OCI-LY3 (cell line): ENCODE measurements at regions not wholly inside any gene's neighbourhood (a gene's known extent, or its start where the extent isn't known, plus 50 kb on each side); places are given as distances from the start of the nearest gene placed in this dataset.

Experiments used
- H2AFZ ChIP-seq: fragments of 200-600, 300-600 bp; shearing (Covaris generic); 2 replicates; pipeline ENCODE4 v1.6.0; 2014; ENCODE audit warnings: antibody characterized with exemption, low read depth, low read length
- H3K27ac ChIP-seq: fragments of 200-600, 300-600 bp; sonication (generic); 2 replicates; pipeline ENCODE4 v1.5.1; 2014; ENCODE audit warnings: mild to moderate bottlenecking, low read length, moderate library complexity, mixed read lengths
- H3K27me3 ChIP-seq: fragments of 200-600, 300-600 bp; sonication (generic); 2 replicates; pipeline ENCODE4 v1.6.1; 2014; ENCODE audit warnings: low read depth, low read length, mixed read lengths
- H3K36me3 ChIP-seq: fragments of 200-600, 300-600 bp; sonication (generic); replicated peaks from 2 replicates; pipeline ENCODE3; 2014; ENCODE audit warnings: low read depth, low read length, mixed read lengths
- H3K4me1 ChIP-seq: fragments of 300-600, 200-600 bp; sonication (generic); 2 replicates; pipeline ENCODE4 v1.6.1; 2014; ENCODE audit warnings: low read length, mixed read lengths
- H3K4me2 ChIP-seq: fragments of 200-600, 300-600 bp; sonication (generic); 2 replicates; pipeline ENCODE4 v1.6.1; 2014; ENCODE audit warnings: low read length, mixed read lengths
- H3K4me3 ChIP-seq: fragments of 300-600, 200-600 bp; sonication (generic); 2 replicates; pipeline ENCODE4 v1.5.1; 2014; ENCODE audit warnings: antibody characterized with exemption, mild to moderate bottlenecking, low read length, moderate library complexity
- H3K79me2 ChIP-seq: fragments of 300-600, 200-600 bp; shearing (Covaris generic); 2 replicates; pipeline ENCODE4 v1.6.1; 2014; ENCODE audit warnings: mild to moderate bottlenecking, low read length, mixed read lengths
- H3K9ac ChIP-seq: fragments of 300-600, 200-600 bp; shearing (Covaris generic); 2 replicates; pipeline ENCODE4 v1.6.0; 2014; ENCODE audit warnings: mild to moderate bottlenecking, low read length, moderate library complexity
- H3K9me3 ChIP-seq: fragments of 200-600, 300-600 bp; shearing (Covaris generic); 2 replicates; pipeline ENCODE4 v1.6.1; 2014; ENCODE audit warnings: low read length, mixed read lengths; ENCODE audit not compliant: insufficient read depth
- H4K20me1 ChIP-seq: fragments of 200-600, 300-600 bp; sonication (generic); 2 replicates; pipeline ENCODE4 v1.6.1; 2016; ENCODE audit warnings: low read length, mixed read lengths; ENCODE audit not compliant: insufficient read depth
- CTCF ChIP-seq: fragments of 200-600, 300-600 bp; sonication (generic); IDR thresholded peaks from 2 replicates; pipeline ENCODE4 v1.5.1; 2014; ENCODE audit warnings: antibody characterized with exemption, low read length, low read depth
- EZH2phosphoT487 ChIP-seq: fragments of 200-600 bp; shearing (Covaris generic); IDR thresholded peaks from 2 replicates; pipeline ENCODE4 v1.6.1; 2018; ENCODE audit warnings: antibody characterized with exemption, mixed run types, low read depth

GRCh38 chr2:226030369-226030768 is 630.9 kb downstream of the NYAP2 start:
- TF ChIP-seq CTCF (no peak), EZH2phosphoT487 (no peak)
- Histone ChIP-seq H3K9me3 (no peaks in the 10 kb centered on the region), H3K79me2 (no peaks in the 10 kb centered on the region), H4K20me1 (no peaks in the 10 kb centered on the region), H3K4me2 (no peak overlapping the region), H2AFZ (no peak overlapping the region), H3K4me1 (no peaks in the 10 kb centered on the region), H3K36me3 (no peaks in the 10 kb centered on the region), H3K4me3 (no peak overlapping the region), H3K9ac (no peak overlapping the region), H3K27me3 (no peaks in the 10 kb centered on the region), H3K27ac (no peak overlapping the region)

GRCh38 chr2:226023946-226024345 is 624.4 kb downstream of the NYAP2 start:
- no peaks in the 10 kb centered on the region for H3K4me1 ChIP-seq
- H3K79me2 ChIP-seq, result no peaks in the 10 kb centered on the region
- H2AFZ ChIP-seq, result no peak overlapping the region
- H3K27ac ChIP-seq, result no peak overlapping the region
- H3K4me3 ChIP-seq, result no peak overlapping the region
- H3K9me3 ChIP-seq, result no peaks in the 10 kb centered on the region
- no peaks in the 10 kb centered on the region for H4K20me1 ChIP-seq
- H3K9ac ChIP-seq, result no peak overlapping the region
- no peak overlapping the region for H3K4me2 ChIP-seq
- TF ChIP-seq CTCF (no peak), EZH2phosphoT487 (no peak)
- no peaks in the 10 kb centered on the region for H3K36me3 ChIP-seq
- H3K27me3 ChIP-seq, result no peaks in the 10 kb centered on the region

- H3K4me3 ChIP-seq, result no peak overlapping the region
- no peaks in the 10 kb centered on the region for H4K20me1 ChIP-seq
- no peaks in the 10 kb centered on the region for H3K4me1 ChIP-seq
- no peaks in the 10 kb centered on the region for H3K79me2 ChIP-seq
- no peak overlapping the region for H2AFZ ChIP-seq
- H3K4me2 ChIP-seq, result no peak overlapping the region
- no peaks in the 10 kb centered on the region for H3K9me3 ChIP-seq
- TF ChIP-seq CTCF (no peak), EZH2phosphoT487 (no peak)
- no peak overlapping the region for H3K9ac ChIP-seq
- H3K27me3 ChIP-seq, result no peaks in the 10 kb centered on the region
- H3K36me3 ChIP-seq, result no peaks in the 10 kb centered on the region
- no peak overlapping the region for H3K27ac ChIP-seq
Observed at GRCh38 chr2:226023383-226023782, 623.9 kb downstream of the NYAP2 start.

- Histone ChIP-seq H3K4me2 (no peak overlapping the region), H3K36me3 (no peaks in the 10 kb centered on the region), H3K27me3 (no peaks in the 10 kb centered on the region), H3K9ac (no peak overlapping the region), H3K27ac (no peak overlapping the region), H3K79me2 (no peaks in the 10 kb centered on the region), H2AFZ (no peak overlapping the region), H3K4me1 (no peaks in the 10 kb centered on the region), H3K9me3 (no peaks in the 10 kb centered on the region), H4K20me1 (no peaks in the 10 kb centered on the region), H3K4me3 (no peak overlapping the region)
- TF ChIP-seq CTCF, result no peak
- TF ChIP-seq EZH2phosphoT487, result no peak
Observed at GRCh38 chr2:226020956-226021355, 621.4 kb downstream of the NYAP2 start.
